Ishikawa (cell line): ENCODE measurements at regions not wholly inside any gene's neighbourhood (a gene's known extent, or its start where the extent isn't known, plus 50 kb on each side); places are given as distances from the start of the nearest gene placed in this dataset.

Experiments used
- TAF1 ChIP-seq: IDR thresholded peaks from 2 replicates; pipeline ENCODE4 v1.6.1; 2012; ENCODE audit warnings: low read depth, mild to moderate bottlenecking
- TEAD4 ChIP-seq: IDR thresholded peaks from 2 replicates; pipeline ENCODE4 v1.6.1; 2012
- YY1 ChIP-seq: IDR thresholded peaks from 2 replicates; pipeline ENCODE4 v1.6.1; 2012; ENCODE audit warnings: low read depth

DNA sequence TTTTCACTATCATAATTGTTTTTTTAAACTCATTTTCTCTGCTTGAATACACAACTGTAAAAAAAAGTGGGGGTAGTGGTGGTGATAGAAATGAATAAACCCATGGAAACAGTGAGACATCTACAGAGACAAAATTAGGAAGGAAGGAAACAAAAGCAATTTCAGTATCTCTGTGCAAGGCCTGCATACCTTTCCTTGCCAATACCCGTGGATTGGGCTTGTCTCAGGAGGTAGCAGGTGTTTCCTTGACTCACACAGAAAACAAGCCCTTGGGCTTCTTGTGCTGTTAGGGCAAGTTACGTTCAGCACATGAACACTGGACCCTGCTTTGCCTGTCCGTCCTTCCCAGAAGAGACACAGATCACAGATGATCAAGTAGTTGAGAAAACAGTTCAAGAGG, 372.2 kb downstream of the ZSWIM6 start:
- no peak for TF ChIP-seq TAF1
- TF ChIP-seq TEAD4: no peak
- no peak for TF ChIP-seq YY1
